H1 (cell line): ENCODE measurements at regions not wholly inside any gene's neighbourhood (a gene's known extent, or its start where the extent isn't known, plus 50 kb on each side); places are given as distances from the start of the nearest gene placed in this dataset.

Experiments
- ASH2L ChIP-seq: fragments of 200-600, 300-600 bp; sonication (generic); IDR thresholded peaks from one replicate; pipeline ENCODE4 v1.7.1; 2017; ENCODE audit warnings: low read length
- BACH1 ChIP-seq: IDR thresholded peaks from 2 replicates; pipeline ENCODE4 v1.6.1; 2012; ENCODE audit warnings: low read length, improper control_type of control experiment
- CREB1 ChIP-seq: IDR thresholded peaks from 2 replicates; pipeline ENCODE4 v1.6.1; 2012; ENCODE audit warnings: inconsistent platforms
- EGR1 ChIP-seq: IDR thresholded peaks from 2 replicates; pipeline ENCODE4 v1.6.1; 2011; ENCODE audit warnings: low read depth, low read length, borderline replicate concordance
- GABPA ChIP-seq: IDR thresholded peaks from 2 replicates; pipeline ENCODE4 v1.6.1; 2011; ENCODE audit warnings: mild to moderate bottlenecking, low read length, moderate library complexity, borderline replicate concordance; ENCODE audit not compliant: insufficient read depth
- TF ChIP-seq, protein P1 (sequence below): fragments of 300-600 bp; sonication (generic); IDR thresholded peaks from 2 replicates; pipeline ENCODE4 v1.7.1; 2012; ENCODE audit warnings: low read length, moderate library complexity, mild to moderate bottlenecking, inconsistent platforms; ENCODE audit not compliant: insufficient replicate concordance
- TF ChIP-seq, protein P2 (sequence below): IDR thresholded peaks from 2 replicates; pipeline ENCODE4 v1.6.1; 2012; ENCODE audit warnings: inconsistent platforms

- TF ChIP-seq, protein P1, sequence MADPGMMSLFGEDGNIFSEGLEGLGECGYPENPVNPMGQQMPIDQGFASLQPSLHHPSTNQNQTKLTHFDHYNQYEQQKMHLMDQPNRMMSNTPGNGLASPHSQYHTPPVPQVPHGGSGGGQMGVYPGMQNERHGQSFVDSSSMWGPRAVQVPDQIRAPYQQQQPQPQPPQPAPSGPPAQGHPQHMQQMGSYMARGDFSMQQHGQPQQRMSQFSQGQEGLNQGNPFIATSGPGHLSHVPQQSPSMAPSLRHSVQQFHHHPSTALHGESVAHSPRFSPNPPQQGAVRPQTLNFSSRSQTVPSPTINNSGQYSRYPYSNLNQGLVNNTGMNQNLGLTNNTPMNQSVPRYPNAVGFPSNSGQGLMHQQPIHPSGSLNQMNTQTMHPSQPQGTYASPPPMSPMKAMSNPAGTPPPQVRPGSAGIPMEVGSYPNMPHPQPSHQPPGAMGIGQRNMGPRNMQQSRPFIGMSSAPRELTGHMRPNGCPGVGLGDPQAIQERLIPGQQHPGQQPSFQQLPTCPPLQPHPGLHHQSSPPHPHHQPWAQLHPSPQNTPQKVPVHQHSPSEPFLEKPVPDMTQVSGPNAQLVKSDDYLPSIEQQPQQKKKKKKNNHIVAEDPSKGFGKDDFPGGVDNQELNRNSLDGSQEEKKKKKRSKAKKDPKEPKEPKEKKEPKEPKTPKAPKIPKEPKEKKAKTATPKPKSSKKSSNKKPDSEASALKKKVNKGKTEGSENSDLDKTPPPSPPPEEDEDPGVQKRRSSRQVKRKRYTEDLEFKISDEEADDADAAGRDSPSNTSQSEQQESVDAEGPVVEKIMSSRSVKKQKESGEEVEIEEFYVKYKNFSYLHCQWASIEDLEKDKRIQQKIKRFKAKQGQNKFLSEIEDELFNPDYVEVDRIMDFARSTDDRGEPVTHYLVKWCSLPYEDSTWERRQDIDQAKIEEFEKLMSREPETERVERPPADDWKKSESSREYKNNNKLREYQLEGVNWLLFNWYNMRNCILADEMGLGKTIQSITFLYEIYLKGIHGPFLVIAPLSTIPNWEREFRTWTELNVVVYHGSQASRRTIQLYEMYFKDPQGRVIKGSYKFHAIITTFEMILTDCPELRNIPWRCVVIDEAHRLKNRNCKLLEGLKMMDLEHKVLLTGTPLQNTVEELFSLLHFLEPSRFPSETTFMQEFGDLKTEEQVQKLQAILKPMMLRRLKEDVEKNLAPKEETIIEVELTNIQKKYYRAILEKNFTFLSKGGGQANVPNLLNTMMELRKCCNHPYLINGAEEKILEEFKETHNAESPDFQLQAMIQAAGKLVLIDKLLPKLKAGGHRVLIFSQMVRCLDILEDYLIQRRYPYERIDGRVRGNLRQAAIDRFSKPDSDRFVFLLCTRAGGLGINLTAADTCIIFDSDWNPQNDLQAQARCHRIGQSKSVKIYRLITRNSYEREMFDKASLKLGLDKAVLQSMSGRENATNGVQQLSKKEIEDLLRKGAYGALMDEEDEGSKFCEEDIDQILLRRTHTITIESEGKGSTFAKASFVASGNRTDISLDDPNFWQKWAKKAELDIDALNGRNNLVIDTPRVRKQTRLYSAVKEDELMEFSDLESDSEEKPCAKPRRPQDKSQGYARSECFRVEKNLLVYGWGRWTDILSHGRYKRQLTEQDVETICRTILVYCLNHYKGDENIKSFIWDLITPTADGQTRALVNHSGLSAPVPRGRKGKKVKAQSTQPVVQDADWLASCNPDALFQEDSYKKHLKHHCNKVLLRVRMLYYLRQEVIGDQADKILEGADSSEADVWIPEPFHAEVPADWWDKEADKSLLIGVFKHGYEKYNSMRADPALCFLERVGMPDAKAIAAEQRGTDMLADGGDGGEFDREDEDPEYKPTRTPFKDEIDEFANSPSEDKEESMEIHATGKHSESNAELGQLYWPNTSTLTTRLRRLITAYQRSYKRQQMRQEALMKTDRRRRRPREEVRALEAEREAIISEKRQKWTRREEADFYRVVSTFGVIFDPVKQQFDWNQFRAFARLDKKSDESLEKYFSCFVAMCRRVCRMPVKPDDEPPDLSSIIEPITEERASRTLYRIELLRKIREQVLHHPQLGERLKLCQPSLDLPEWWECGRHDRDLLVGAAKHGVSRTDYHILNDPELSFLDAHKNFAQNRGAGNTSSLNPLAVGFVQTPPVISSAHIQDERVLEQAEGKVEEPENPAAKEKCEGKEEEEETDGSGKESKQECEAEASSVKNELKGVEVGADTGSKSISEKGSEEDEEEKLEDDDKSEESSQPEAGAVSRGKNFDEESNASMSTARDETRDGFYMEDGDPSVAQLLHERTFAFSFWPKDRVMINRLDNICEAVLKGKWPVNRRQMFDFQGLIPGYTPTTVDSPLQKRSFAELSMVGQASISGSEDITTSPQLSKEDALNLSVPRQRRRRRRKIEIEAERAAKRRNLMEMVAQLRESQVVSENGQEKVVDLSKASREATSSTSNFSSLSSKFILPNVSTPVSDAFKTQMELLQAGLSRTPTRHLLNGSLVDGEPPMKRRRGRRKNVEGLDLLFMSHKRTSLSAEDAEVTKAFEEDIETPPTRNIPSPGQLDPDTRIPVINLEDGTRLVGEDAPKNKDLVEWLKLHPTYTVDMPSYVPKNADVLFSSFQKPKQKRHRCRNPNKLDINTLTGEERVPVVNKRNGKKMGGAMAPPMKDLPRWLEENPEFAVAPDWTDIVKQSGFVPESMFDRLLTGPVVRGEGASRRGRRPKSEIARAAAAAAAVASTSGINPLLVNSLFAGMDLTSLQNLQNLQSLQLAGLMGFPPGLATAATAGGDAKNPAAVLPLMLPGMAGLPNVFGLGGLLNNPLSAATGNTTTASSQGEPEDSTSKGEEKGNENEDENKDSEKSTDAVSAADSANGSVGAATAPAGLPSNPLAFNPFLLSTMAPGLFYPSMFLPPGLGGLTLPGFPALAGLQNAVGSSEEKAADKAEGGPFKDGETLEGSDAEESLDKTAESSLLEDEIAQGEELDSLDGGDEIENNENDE: no peak
- TF ChIP-seq CREB1: no peak
- no peak for TF ChIP-seq GABPA
- no peak for TF ChIP-seq BACH1
- TF ChIP-seq, protein P2, sequence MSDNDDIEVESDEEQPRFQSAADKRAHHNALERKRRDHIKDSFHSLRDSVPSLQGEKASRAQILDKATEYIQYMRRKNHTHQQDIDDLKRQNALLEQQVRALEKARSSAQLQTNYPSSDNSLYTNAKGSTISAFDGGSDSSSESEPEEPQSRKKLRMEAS: no peak
- no peak for TF ChIP-seq EGR1
- TF ChIP-seq ASH2L: no peak
Measured at GRCh38 chr6:766625-767024, 73.7 kb upstream of the EXOC2 start (continued).
